ENCODE measurements at regions not wholly inside any gene's neighbourhood (a gene's known extent, or its start where the extent isn't known, plus 50 kb on each side); places are given as distances from the start of the nearest gene placed in this dataset.
"Not testable (repeated sequence)": the region's sequence is repeated elsewhere in the genome, so short reads cannot be mapped to it uniquely, and the experiment has no call there.

- DNase-seq, result no peak
Observed at GRCh38 chr16:64287655-64288528, 834.0 kb downstream of the CDH11 start.

- no peak for DNase-seq
Observed at GRCh38 chr16:64282181-64282580, 839.7 kb downstream of the CDH11 start.

GRCh38 chr16:64280317-64280716, 841.5 kb downstream of the CDH11 start:
- no peak for DNase-seq

GRCh38 chr16:64278196-64278595, 843.7 kb downstream of the CDH11 start:
- DNase-seq, result no peak

- DNase-seq, result no peak
Observed at GRCh38 chr16:64276646-64277045, 845.2 kb downstream of the CDH11 start.

- no peak for DNase-seq
Observed at GRCh38 chr16:64272028-64272427, 849.8 kb downstream of the CDH11 start.

GRCh38 chr16:64269756-64270155, 852.1 kb downstream of the CDH11 start:
- DNase-seq, result no peak

GRCh38 chr16:64265756-64266155, 856.1 kb downstream of the CDH11 start:
- no peak for DNase-seq

- DNase-seq, result not testable (repeated sequence)
Observed at GRCh38 chr16:64260631-64261401, 861.0 kb downstream of the CDH11 start.

GRCh38 chr16:64254443-64255367, 867.2 kb downstream of the CDH11 start:
- DNase-seq, result no peak

- no peak for DNase-seq
Observed at GRCh38 chr16:64253525-64253924, 868.3 kb downstream of the CDH11 start.

GRCh38 chr16:64253096-64253495, 868.8 kb downstream of the CDH11 start:
- DNase-seq, result no peak

- DNase-seq, result no peak
Observed at GRCh38 chr16:64251742-64252141, 870.1 kb downstream of the CDH11 start.

- no peak for DNase-seq
Observed at GRCh38 chr16:64250866-64251265, 871.0 kb downstream of the CDH11 start.

- no peak for DNase-seq
Observed at GRCh38 chr16:64242492-64242891, 879.4 kb downstream of the CDH11 start.

- no peak for DNase-seq
Observed at GRCh38 chr16:64240586-64240985, 881.3 kb downstream of the CDH11 start.

- no peak for DNase-seq
Observed at GRCh38 chr16:64238571-64238970, 883.3 kb downstream of the CDH11 start.

GRCh38 chr16:64236316-64236715, 885.5 kb downstream of the CDH11 start:
- DNase-seq, result no peak

- DNase-seq, result no peak
Observed at GRCh38 chr16:64234200-64234599, 887.7 kb downstream of the CDH11 start.

GRCh38 chr16:64225696-64226095, 896.2 kb downstream of the CDH11 start:
- DNase-seq, result no peak

GRCh38 chr16:64225036-64225435, 896.8 kb downstream of the CDH11 start:
- no peak for DNase-seq

- DNase-seq, result no peak
Observed at GRCh38 chr16:64217789-64218535, 903.9 kb downstream of the CDH11 start.

Measured in suppressor macrophage treated with lipopolysaccharide for 1 hour (primary cell).